GM13976 (cell line): ENCODE measurements at regions not wholly inside any gene's neighbourhood (a gene's known extent, or its start where the extent isn't known, plus 50 kb on each side); places are given as distances from the start of the nearest gene placed in this dataset.

ENCODE experiments used
- DNase-seq: peaks from one replicate; pipeline ENCODE4 v3.0.0; 2012; ENCODE audit warnings: low spot score
- in situ Hi-C: fragments of 300-500 bp; cut with MboI; formaldehyde crosslinking; loops from one replicate; pipeline ENCODE4 v1.12.0; 2022; ENCODE audit warnings: low sequenced_read_pairs, mixed read lengths, inconsistent platforms; ENCODE audit not compliant: unreplicated experiment
- TF ChIP-seq, protein P1 (sequence below): IDR thresholded peaks from 2 replicates; pipeline ENCODE4 v1.5.1; 2012; ENCODE audit warnings: borderline replicate concordance, mild to moderate bottlenecking; ENCODE audit not compliant: insufficient read depth; ENCODE audit errors: extremely low read depth, missing control alignments, control extremely low read depth

DNA sequence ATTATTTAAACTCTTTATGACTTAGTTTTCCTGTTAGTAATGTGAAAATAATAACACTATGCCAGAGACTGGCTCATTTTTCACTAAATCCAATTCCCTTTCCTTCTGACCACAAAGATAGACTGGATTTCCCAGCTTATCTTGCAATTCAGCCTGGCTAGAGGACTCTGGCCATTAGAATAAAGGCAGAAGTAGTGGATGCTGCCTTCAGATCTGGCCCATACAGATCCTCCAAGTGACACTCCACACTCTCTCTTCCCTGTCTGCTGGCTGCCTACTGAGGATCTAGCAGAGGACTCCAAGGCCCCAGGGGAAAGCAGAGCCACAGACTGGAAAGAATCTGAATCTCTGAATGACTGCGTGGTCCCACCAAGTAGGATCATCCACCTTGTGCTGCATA lies 188.8 kb upstream of the LMNTD1 start:
- TF ChIP-seq, protein P1, sequence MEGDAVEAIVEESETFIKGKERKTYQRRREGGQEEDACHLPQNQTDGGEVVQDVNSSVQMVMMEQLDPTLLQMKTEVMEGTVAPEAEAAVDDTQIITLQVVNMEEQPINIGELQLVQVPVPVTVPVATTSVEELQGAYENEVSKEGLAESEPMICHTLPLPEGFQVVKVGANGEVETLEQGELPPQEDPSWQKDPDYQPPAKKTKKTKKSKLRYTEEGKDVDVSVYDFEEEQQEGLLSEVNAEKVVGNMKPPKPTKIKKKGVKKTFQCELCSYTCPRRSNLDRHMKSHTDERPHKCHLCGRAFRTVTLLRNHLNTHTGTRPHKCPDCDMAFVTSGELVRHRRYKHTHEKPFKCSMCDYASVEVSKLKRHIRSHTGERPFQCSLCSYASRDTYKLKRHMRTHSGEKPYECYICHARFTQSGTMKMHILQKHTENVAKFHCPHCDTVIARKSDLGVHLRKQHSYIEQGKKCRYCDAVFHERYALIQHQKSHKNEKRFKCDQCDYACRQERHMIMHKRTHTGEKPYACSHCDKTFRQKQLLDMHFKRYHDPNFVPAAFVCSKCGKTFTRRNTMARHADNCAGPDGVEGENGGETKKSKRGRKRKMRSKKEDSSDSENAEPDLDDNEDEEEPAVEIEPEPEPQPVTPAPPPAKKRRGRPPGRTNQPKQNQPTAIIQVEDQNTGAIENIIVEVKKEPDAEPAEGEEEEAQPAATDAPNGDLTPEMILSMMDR, result no peak
- DNase-seq, result no peak
- in situ Hi-C loops, result no loop called here

DNA sequence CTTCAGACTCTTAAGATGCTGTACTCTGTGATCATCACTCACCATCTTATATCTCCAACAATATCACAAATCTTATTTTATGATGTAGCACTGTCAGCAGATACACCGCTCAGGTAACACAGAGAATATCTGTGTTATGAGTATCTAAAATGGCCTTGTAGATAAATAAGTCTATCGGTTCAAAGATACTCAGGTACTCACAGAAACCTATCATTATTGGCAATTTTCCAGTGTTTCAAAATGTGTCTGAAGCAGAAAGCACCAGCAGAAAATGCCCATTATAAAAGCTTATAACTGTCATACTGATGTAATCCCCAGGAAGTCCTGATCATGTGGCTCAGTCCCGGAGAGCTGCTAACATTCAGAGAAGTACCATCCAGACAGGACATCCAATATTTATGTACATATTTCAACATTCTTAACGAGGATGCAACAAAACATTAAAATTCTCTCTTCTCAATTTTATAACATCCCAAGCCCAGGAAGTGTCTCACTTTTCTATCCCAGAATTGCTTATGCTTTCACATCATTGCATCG lies 190.7 kb upstream of the LMNTD1 start:
- TF ChIP-seq, protein P1, result no peak
- in situ Hi-C loops, result no loop called here
- no peak for DNase-seq

DNA sequence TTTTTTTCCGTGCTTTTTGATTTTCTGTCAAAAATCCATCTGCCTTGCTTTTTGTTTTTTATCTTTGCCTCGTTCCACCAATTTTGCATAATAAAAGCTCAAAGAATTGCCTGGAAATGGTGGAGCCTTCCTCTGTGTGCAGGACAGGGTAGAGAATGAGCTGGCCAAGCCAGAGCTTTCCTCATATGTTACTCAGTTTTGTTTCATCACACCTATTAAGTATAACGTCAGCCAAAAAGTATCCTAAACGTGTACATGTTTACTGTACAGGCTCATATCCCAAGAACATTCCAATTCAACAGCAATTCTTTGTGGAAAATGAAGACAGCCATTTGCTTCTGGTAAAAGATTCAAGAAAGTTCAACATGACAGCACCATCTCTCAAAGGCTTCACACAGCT lies 191.2 kb upstream of the LMNTD1 start:
- in situ Hi-C loops, result no loop called here
- TF ChIP-seq, protein P1, result no peak
- DNase-seq, result no peak

DNA sequence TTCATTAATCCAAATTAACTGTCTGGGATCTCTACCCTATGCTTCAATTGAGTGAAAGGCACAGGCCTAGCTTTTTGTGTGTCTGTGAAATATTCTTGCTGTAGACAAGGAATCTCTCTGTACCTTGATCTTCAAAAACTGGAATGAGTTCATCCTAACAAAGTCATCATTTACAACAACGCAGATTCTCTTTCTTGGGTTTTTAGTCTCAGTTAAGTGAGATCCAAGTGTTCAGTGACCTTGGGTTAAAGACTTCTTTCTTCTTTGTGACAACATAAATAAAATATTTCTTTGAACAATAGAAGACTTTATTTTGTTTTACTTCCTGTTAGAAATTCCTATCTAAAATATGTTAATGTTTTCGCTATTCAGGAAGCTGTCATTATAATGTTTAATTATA lies 192.2 kb upstream of the LMNTD1 start:
- no peak for DNase-seq
- TF ChIP-seq, protein P1, result no peak
- in situ Hi-C loops, result no loop called here

DNA sequence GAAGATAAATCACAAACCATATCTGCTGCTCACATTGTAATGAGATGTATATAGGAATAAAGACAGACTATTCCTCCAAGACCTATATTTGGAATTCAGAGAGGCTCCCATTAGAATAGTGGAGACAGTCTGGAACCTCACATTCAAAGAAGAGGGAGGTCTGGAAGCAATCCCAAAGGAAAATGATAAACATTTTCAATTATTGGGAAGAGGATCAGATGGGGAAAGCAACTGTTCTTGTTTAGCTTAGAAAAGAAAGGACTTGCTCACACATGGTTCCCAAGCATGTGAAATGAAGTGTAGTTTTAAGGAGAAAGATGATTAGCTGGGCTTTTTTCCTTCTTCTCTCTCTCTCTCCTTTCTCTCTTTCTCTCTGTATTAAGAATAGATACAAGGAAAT lies 193.0 kb upstream of the LMNTD1 start:
- no peak for DNase-seq
- TF ChIP-seq, protein P1, result no peak
- in situ Hi-C loops, result no loop called here

- TF ChIP-seq, protein P1, result no peak
- DNase-seq, result no peak
- in situ Hi-C loops, result no loop called here
Measured at GRCh38 chr12:25752710-25753309, 199.7 kb upstream of the LMNTD1 start.
